ENCODE measurements at regions not wholly inside any gene's neighbourhood (a gene's known extent, or its start where the extent isn't known, plus 50 kb on each side); places are given as distances from the start of the nearest gene placed in this dataset.

DNA sequence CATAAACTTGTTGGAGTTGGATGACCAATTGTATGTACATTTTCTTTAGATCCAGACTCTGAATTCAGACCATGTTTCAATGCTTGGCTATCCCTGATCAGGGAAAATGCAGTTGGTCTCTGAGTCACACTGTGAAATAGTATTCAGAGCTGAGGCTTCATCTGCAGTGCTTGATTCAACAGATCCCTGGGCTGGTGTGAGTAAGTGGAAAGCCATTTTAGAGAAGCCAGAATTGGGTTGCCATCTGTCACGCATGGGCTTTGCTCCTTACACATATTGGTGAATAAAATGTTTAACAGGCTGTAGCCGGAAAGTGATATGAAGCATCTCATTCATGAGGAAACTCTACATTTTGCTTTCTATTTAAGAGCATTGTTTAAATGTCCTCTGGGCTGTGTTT, 50.0 kb upstream of the ACYP2 start:
- no peak for DNase-seq
- no peaks in the 10 kb centered on the region for H3K27me3 Mint-ChIP-seq (ENCODE audit: low read depth in 2 of 2)
- no peaks in the 10 kb centered on the region for H3K36me3 ChIP-seq (ENCODE audit: control insufficient read depth, insufficient read depth, low read length)
- H3K4me3 ChIP-seq (ENCODE audit: low read length), result no peak overlapping the region
- H3K4me1 ChIP-seq (ENCODE audit: control insufficient read depth, insufficient read depth, low read length), result no peaks in the 10 kb centered on the region
- intact Hi-C loops (cut with micrococcal nuclease), result no loop called here
- no peaks in the 10 kb centered on the region for H3K36me3 Mint-ChIP-seq
- TF ChIP-seq, protein P1, sequence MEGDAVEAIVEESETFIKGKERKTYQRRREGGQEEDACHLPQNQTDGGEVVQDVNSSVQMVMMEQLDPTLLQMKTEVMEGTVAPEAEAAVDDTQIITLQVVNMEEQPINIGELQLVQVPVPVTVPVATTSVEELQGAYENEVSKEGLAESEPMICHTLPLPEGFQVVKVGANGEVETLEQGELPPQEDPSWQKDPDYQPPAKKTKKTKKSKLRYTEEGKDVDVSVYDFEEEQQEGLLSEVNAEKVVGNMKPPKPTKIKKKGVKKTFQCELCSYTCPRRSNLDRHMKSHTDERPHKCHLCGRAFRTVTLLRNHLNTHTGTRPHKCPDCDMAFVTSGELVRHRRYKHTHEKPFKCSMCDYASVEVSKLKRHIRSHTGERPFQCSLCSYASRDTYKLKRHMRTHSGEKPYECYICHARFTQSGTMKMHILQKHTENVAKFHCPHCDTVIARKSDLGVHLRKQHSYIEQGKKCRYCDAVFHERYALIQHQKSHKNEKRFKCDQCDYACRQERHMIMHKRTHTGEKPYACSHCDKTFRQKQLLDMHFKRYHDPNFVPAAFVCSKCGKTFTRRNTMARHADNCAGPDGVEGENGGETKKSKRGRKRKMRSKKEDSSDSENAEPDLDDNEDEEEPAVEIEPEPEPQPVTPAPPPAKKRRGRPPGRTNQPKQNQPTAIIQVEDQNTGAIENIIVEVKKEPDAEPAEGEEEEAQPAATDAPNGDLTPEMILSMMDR (IDR thresholded peaks at IDR 0.05), result no peak
- H3K9me3 Mint-ChIP-seq, result no peaks in the 10 kb centered on the region
- H3K27ac ChIP-seq (ENCODE audit: low read length), result no peak overlapping the region
- WGBS (ENCODE audit: insufficient coverage), result 100% methylated on average over 2 of the region's 2 CpGs
- ATAC-seq, result no peak
- H3K9me3 ChIP-seq (ENCODE audit: control insufficient read depth, insufficient read depth, low read length), result no peaks in the 10 kb centered on the region
- H3K27me3 ChIP-seq (ENCODE audit: control insufficient read depth, insufficient read depth, low read length), result no peaks in the 10 kb centered on the region
- H3K4me1 Mint-ChIP-seq, result peaks cover 12 to 15% of the 10 kb centered on the region in 2 donors
- H3K27ac Mint-ChIP-seq, result no peak overlapping the region
- no peak overlapping the region for H3K4me3 Mint-ChIP-seq

DNA sequence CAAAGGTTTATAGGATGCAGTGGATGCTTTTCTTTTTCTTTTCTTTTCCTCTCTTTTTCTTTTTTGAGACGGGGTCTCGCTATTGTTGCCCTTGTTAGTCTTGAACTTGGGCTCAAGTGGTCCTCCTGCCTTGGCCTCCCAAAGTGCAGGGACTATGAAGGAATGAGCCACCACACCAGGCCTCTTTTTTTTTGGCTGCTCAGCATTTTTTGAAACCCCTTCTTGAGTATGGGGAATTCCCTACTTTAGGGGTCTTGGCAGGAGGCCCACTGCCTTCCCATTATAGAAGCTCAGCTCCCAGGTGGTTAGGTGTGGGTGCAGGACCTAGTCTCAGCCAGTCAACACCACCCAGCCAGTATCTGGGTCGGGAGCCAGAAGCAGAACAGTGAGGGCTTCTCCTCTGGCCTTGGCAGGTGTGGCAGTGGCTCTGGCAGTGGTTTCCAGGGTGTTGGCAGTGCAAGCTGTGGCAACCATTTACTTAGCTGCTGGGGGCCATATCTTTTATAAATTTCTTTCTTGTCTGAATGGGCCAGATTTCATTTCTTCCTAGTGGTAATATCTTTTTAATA, 51.4 kb upstream of the ACYP2 start:
- no peak for ATAC-seq
- H3K4me1 ChIP-seq (ENCODE audit: control insufficient read depth, insufficient read depth, low read length), result no peaks in the 10 kb centered on the region
- Mint-ChIP-seq H3K27ac (no peak overlapping the region), H3K9me3 (no peaks in the 10 kb centered on the region), H3K4me1 (peaks cover 12 to 15% of the 10 kb centered on the region in 2 donors), H3K4me3 (no peak overlapping the region), H3K27me3 (ENCODE audit: low read depth in 2 of 2) (no peaks in the 10 kb centered on the region), H3K36me3 (no peaks in the 10 kb centered on the region)
- 80% methylated on average over 3 of the region's 3 CpGs for WGBS (ENCODE audit: insufficient coverage)
- TF ChIP-seq, protein P1 (IDR thresholded peaks at IDR 0.05), result no peak
- H3K9me3 ChIP-seq (ENCODE audit: control insufficient read depth, insufficient read depth, low read length), result no peaks in the 10 kb centered on the region
- no peak for DNase-seq
- no peak overlapping the region for H3K4me3 ChIP-seq (ENCODE audit: low read length)
- no peak overlapping the region for H3K27ac ChIP-seq (ENCODE audit: low read length)
- H3K36me3 ChIP-seq (ENCODE audit: control insufficient read depth, insufficient read depth, low read length), result no peaks in the 10 kb centered on the region
- intact Hi-C loops (cut with micrococcal nuclease), result no loop called here
- no peaks in the 10 kb centered on the region for H3K27me3 ChIP-seq (ENCODE audit: control insufficient read depth, insufficient read depth, low read length)

DNA sequence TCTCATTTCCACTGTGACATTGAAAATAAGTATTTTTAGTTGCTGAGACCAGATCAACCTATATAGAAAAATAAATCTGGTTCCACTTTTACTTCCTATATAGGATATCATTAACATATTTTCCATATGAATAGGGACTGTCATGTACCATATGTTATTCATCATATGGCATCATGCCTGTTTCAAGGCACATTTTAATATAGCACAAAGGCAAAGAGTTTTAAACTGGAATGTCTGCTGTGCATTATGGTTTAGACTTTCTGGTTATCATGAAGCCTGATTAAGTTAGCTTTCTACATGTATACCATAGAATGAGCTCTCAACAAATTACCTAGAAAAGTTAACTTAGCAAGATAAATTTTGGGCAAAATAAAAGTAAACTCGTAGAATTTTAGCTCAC, 53.0 kb upstream of the ACYP2 start:
- H3K36me3 ChIP-seq (ENCODE audit: control insufficient read depth, insufficient read depth, low read length), result no peaks in the 10 kb centered on the region
- no peaks in the 10 kb centered on the region for H3K27me3 ChIP-seq (ENCODE audit: control insufficient read depth, insufficient read depth, low read length)
- no peaks in the 10 kb centered on the region for H3K27me3 Mint-ChIP-seq (ENCODE audit: low read depth in 2 of 2)
- intact Hi-C loops (cut with micrococcal nuclease), result no loop called here
- 94% methylated on average over 1 of the region's 1 CpG for WGBS (ENCODE audit: insufficient coverage)
- H3K27ac ChIP-seq (ENCODE audit: low read length), result no peak overlapping the region
- DNase-seq (no peak), ATAC-seq (no peak)
- no peaks in the 10 kb centered on the region for H3K9me3 ChIP-seq (ENCODE audit: control insufficient read depth, insufficient read depth, low read length)
- H3K9me3 Mint-ChIP-seq, result no peaks in the 10 kb centered on the region
- no peaks in the 10 kb centered on the region for H3K4me1 ChIP-seq (ENCODE audit: control insufficient read depth, insufficient read depth, low read length)
- no peak overlapping the region for H3K4me3 ChIP-seq (ENCODE audit: low read length)
- H3K4me1 Mint-ChIP-seq, result peaks cover 12 to 19% of the 10 kb centered on the region in 2 donors
- no peaks in the 10 kb centered on the region for H3K36me3 Mint-ChIP-seq
- H3K27ac Mint-ChIP-seq, result no peak overlapping the region
- no peak overlapping the region for H3K4me3 Mint-ChIP-seq
- TF ChIP-seq, protein P1 (IDR thresholded peaks at IDR 0.05), result no peak

DNA sequence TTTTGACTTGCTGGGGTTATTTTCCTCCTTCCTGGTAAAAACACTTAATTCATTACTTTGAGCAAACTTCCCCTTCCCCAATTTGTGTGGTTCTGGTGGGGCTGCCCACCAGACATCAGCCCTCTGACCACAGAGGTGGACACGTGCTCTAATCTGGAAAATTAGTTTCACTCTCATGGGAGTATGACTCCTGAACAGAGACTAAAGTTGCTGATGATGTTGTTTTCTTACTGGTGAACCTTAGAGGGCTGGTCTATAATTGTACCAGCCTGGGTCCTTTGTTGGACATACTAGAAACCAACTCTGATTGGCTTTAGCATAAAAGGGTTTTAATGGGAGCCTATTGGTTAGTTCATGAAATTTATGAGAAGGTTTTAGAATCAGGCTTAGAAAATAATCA, 54.1 kb upstream of the ACYP2 start:
- Histone ChIP-seq H3K4me1 (ENCODE audit: control insufficient read depth, insufficient read depth, low read length) (no peaks in the 10 kb centered on the region), H3K4me3 (ENCODE audit: low read length) (no peak overlapping the region), H3K36me3 (ENCODE audit: control insufficient read depth, insufficient read depth, low read length) (no peaks in the 10 kb centered on the region), H3K27me3 (ENCODE audit: control insufficient read depth, insufficient read depth, low read length) (no peaks in the 10 kb centered on the region), H3K27ac (ENCODE audit: low read length) (no peak overlapping the region), H3K9me3 (ENCODE audit: control insufficient read depth, insufficient read depth, low read length) (no peaks in the 10 kb centered on the region)
- Mint-ChIP-seq H3K27ac (no peak overlapping the region), H3K4me1 (peaks cover 12 to 19% of the 10 kb centered on the region in 2 donors), H3K4me3 (no peak overlapping the region), H3K27me3 (ENCODE audit: low read depth in 2 of 2) (no peaks in the 10 kb centered on the region), H3K36me3 (no peaks in the 10 kb centered on the region), H3K9me3 (no peaks in the 10 kb centered on the region)
- no peak for DNase-seq
- intact Hi-C loops (cut with micrococcal nuclease), result no loop called here
- no peak for ATAC-seq
- TF ChIP-seq, protein P1 (IDR thresholded peaks at IDR 0.05), result no peak
- WGBS (ENCODE audit: insufficient coverage), result 58% methylated on average over 1 of the region's 1 CpG
